Hematopoietic multipotent progenitor cell (in vitro differentiated cells): ENCODE measurements at regions not wholly inside any gene's neighbourhood (a gene's known extent, or its start where the extent isn't known, plus 50 kb on each side); places are given as distances from the start of the nearest gene placed in this dataset.

Source experiments
- DNase-seq, 3 donors: peaks; one replicate each; pipeline ENCODE4 v3.0.0-alpha.2; 2011 to 2015; ENCODE audit warnings: low read depth in 2 of 3, low spot score in 2 of 3

GRCh38 chrX:39905946-39906345 lies 191.8 kb downstream of the BCOR start:
- DNase-seq: no peak

- no peak for DNase-seq
These were observed 189.6 kb downstream of the BCOR start for GRCh38 chrX:39907964-39908661.

- DNase-seq: no peak
These were observed 187.8 kb downstream of the BCOR start for GRCh38 chrX:39909996-39910395.

GRCh38 chrX:39910651-39911050 lies 187.1 kb downstream of the BCOR start:
- no peak for DNase-seq

- no peak for DNase-seq
These were observed 186.4 kb downstream of the BCOR start for GRCh38 chrX:39911278-39911897.

GRCh38 chrX:39912126-39912525 lies 185.6 kb downstream of the BCOR start:
- DNase-seq: no peak

GRCh38 chrX:39915081-39915480 lies 182.7 kb downstream of the BCOR start:
- no peak for DNase-seq

- DNase-seq: no peak
These were observed 182.2 kb downstream of the BCOR start for GRCh38 chrX:39915596-39915995.

GRCh38 chrX:39921838-39922237 lies 175.9 kb downstream of the BCOR start:
- DNase-seq: no peak

GRCh38 chrX:39922488-39922887 lies 175.3 kb downstream of the BCOR start:
- no peak for DNase-seq

GRCh38 chrX:39922926-39923325 lies 174.8 kb downstream of the BCOR start:
- no peak for DNase-seq

GRCh38 chrX:39927380-39927779 lies 170.4 kb downstream of the BCOR start:
- no peak for DNase-seq

GRCh38 chrX:39928704-39929378 lies 168.9 kb downstream of the BCOR start:
- no peak for DNase-seq

GRCh38 chrX:39929379-39930025 lies 168.3 kb downstream of the BCOR start:
- no peak for DNase-seq

- DNase-seq: no peak
These were observed 166.8 kb downstream of the BCOR start for GRCh38 chrX:39930786-39931528.

GRCh38 chrX:39931529-39932282 lies 166.1 kb downstream of the BCOR start:
- DNase-seq: no peak

GRCh38 chrX:39935411-39936064 lies 162.2 kb downstream of the BCOR start:
- DNase-seq: no peak

GRCh38 chrX:39936886-39937770 lies 160.6 kb downstream of the BCOR start:
- peak in 2 of 3 donors; percentile 38 to 54 for DNase-seq

- no peak for DNase-seq
These were observed 159.3 kb downstream of the BCOR start for GRCh38 chrX:39938466-39938865.
